ENCODE measurements at regions not wholly inside any gene's neighbourhood (a gene's known extent, or its start where the extent isn't known, plus 50 kb on each side); places are given as distances from the start of the nearest gene placed in this dataset.

DNA sequence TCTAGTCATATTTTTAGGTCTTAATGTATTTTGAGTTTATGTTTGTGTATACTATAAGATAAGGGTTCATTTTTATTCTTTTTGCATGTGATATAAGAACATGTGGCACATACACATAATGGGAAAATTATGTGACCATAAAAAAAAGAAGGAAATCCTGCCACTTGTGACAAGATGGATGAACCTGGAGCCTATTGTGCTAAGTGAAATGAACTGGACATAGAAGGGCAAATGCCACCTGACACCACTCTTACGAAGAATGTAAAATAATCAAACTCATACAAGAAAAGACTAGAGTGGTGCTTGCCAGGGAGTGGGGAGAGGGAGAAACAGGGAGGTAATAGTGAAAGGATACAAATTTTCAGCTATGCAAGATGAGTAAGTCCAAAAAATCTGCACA is 126.1 kb downstream of the PLEKHG1 start:
- H4K20me1 ChIP-seq (ENCODE audit: insufficient read depth), result no peaks in the 10 kb centered on the region
- H3K4me1 ChIP-seq (ENCODE audit: low read depth, poor library complexity, severe bottlenecking), result peaks cover 35% of the 10 kb centered on the region
- TF ChIP-seq, protein P1, sequence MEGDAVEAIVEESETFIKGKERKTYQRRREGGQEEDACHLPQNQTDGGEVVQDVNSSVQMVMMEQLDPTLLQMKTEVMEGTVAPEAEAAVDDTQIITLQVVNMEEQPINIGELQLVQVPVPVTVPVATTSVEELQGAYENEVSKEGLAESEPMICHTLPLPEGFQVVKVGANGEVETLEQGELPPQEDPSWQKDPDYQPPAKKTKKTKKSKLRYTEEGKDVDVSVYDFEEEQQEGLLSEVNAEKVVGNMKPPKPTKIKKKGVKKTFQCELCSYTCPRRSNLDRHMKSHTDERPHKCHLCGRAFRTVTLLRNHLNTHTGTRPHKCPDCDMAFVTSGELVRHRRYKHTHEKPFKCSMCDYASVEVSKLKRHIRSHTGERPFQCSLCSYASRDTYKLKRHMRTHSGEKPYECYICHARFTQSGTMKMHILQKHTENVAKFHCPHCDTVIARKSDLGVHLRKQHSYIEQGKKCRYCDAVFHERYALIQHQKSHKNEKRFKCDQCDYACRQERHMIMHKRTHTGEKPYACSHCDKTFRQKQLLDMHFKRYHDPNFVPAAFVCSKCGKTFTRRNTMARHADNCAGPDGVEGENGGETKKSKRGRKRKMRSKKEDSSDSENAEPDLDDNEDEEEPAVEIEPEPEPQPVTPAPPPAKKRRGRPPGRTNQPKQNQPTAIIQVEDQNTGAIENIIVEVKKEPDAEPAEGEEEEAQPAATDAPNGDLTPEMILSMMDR (conservative IDR thresholded peaks at IDR 0.05; ENCODE audit: low read depth, low read length), result no peak

DNA sequence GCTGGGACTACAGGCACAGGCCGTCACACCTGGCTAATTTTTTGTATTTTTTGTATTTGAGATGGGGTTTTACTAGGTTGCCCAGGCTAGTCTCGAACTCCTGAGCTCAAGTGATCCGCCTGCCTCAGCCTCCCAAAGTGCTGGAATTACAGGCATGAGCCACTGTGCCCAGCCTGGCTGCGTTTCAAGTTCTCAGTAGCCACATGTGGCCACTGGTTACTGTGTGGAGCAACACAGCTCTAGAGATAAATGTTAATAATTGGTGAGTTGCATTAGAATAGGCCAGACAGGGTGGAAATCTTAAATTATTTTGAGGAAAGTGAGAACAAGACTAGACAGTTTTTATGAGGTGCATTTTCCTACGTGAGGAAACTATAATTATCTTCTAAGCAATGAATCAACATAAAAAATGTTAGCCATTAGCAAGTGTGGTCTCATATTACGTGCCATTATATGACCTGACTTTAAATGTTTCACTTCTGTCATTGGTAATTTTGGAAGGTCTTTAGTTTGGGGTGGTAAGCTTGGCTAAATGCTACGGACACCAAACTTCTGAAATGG is 129.6 kb downstream of the PLEKHG1 start:
- Histone ChIP-seq H3K4me3 (IDR thresholded peaks at IDR 0.05; ENCODE audit: insufficient read depth, low read depth, low read length) (no peak overlapping the region), H3K79me2 (ENCODE audit: insufficient read depth, low read depth) (no peaks in the 10 kb centered on the region), H3K4me1 (ENCODE audit: low read depth, poor library complexity, severe bottlenecking) (peaks cover 8% of the 10 kb centered on the region), H3K4me2 (no peak overlapping the region), H3K27ac (no peak overlapping the region), H3K9ac (no peak overlapping the region), H4K20me1 (ENCODE audit: insufficient read depth) (no peaks in the 10 kb centered on the region), H2AFZ (ENCODE audit: low read depth) (no peak overlapping the region), H3K27me3 (ENCODE audit: insufficient read depth, low read depth) (no peaks in the 10 kb centered on the region), H3K36me3 (ENCODE audit: insufficient read depth) (no peaks in the 10 kb centered on the region)
- TF ChIP-seq, protein P1 (conservative IDR thresholded peaks at IDR 0.05; ENCODE audit: low read depth, low read length), result no peak

More for the DNA sequence above, 126.1 kb downstream of the PLEKHG1 start:
- H3K27ac ChIP-seq, result no peak overlapping the region
- no peak overlapping the region for H3K9ac ChIP-seq
- no peaks in the 10 kb centered on the region for H3K36me3 ChIP-seq (ENCODE audit: insufficient read depth)
- H3K27me3 ChIP-seq (ENCODE audit: insufficient read depth, low read depth), result no peaks in the 10 kb centered on the region
- H3K79me2 ChIP-seq (ENCODE audit: insufficient read depth, low read depth), result no peaks in the 10 kb centered on the region
- H3K4me3 ChIP-seq (IDR thresholded peaks at IDR 0.05; ENCODE audit: insufficient read depth, low read depth, low read length), result no peak overlapping the region
- no peak overlapping the region for H3K4me2 ChIP-seq
- H2AFZ ChIP-seq (ENCODE audit: low read depth), result no peak overlapping the region

DNA sequence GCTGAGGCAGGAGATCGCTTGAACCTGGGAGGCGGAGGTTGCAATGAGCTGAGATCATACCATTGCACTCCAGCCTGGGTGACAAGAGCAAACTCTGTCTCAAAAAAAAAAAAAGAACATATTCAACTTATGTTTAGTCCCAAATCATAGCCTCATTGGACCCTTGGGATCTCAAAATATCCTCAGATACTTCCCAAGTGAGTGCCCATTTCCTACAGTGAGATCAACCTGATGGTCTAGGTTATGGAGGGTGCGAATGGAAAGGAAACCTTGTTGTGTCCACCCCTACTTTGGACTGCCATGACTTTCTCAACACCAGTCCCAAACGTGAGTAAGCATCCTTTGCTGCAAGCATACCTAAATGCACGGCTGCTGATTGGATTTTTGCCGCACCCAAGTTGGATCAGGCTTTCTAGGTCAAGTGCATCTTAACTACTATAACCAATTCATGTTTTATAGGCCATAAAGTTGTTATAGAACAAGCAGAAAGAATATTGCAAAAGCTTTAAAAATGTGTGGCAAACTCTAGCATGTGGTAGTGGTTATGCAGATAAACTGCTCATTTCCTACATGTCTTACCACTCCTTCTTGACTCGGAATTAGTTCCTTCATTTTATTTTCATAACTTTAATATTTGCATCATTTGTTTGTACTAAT is 131.2 kb downstream of the PLEKHG1 start:
- H3K27me3 ChIP-seq (ENCODE audit: insufficient read depth, low read depth), result no peaks in the 10 kb centered on the region
- H2AFZ ChIP-seq (ENCODE audit: low read depth), result no peak overlapping the region
- H3K9ac ChIP-seq, result no peak overlapping the region
- TF ChIP-seq, protein P1 (conservative IDR thresholded peaks at IDR 0.05; ENCODE audit: low read depth, low read length), result no peak
- no peaks in the 10 kb centered on the region for H4K20me1 ChIP-seq (ENCODE audit: insufficient read depth)
- no peak overlapping the region for H3K4me2 ChIP-seq
- no peak overlapping the region for H3K4me3 ChIP-seq (IDR thresholded peaks at IDR 0.05; ENCODE audit: insufficient read depth, low read depth, low read length)
- H3K36me3 ChIP-seq (ENCODE audit: insufficient read depth), result no peaks in the 10 kb centered on the region
- no peak overlapping the region for H3K27ac ChIP-seq
- H3K4me1 ChIP-seq (ENCODE audit: low read depth, poor library complexity, severe bottlenecking), result no peaks in the 10 kb centered on the region
- H3K79me2 ChIP-seq (ENCODE audit: insufficient read depth, low read depth), result no peaks in the 10 kb centered on the region

DNA sequence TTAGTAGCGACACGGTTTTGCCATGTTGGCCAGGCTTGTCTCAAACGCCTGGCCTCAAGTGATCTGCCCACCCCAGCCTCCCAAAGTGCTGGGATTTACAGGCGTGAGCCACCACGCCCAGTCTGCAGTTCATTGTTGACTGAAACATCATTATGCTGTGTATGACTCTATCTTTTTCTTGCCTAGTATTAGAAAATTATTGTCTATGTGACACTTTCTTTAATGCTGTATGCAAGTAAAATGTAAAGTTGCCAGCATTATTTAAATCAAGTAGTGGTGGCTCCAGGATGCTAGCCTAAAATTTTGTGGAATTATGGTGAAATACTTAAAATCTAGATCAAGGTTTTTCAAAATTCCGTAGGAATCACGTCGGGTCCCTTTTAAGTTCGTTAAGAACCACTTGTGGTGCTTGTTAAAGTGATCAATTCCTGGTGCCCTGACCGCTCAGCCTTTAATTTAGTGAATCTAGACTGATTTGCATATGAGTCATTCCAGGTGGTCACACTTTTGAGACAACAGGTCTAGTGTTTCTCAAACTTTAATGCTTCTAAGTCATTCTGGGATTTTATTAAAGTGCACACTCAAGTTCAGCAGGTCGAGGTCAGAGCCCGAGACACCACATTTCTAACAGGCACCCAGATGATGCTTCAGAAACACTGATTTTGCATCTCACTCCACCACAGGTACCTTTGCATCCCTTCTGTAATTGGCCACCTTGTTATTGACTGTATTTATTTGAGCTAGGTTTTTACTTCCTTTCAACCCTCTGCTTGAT is 132.6 kb upstream of the MTHFD1L start:
- H3K4me2 ChIP-seq, result no peak overlapping the region
- H4K20me1 ChIP-seq (ENCODE audit: insufficient read depth), result no peaks in the 10 kb centered on the region
- H3K4me1 ChIP-seq (ENCODE audit: low read depth, poor library complexity, severe bottlenecking), result no peaks in the 10 kb centered on the region
- no peaks in the 10 kb centered on the region for H3K79me2 ChIP-seq (ENCODE audit: insufficient read depth, low read depth)
- H3K36me3 ChIP-seq (ENCODE audit: insufficient read depth), result no peaks in the 10 kb centered on the region
- H3K9ac ChIP-seq, result no peak overlapping the region
- no peak overlapping the region for H3K27ac ChIP-seq
- no peak overlapping the region for H2AFZ ChIP-seq (ENCODE audit: low read depth)
- no peaks in the 10 kb centered on the region for H3K27me3 ChIP-seq (ENCODE audit: insufficient read depth, low read depth)
- TF ChIP-seq, protein P1 (conservative IDR thresholded peaks at IDR 0.05; ENCODE audit: low read depth, low read length), result no peak
- no peak overlapping the region for H3K4me3 ChIP-seq (IDR thresholded peaks at IDR 0.05; ENCODE audit: insufficient read depth, low read depth, low read length)

Data from KMS-11 (cell line).